Endothelial cell (in vitro differentiated cells): ENCODE measurements at regions not wholly inside any gene's neighbourhood (a gene's known extent, or its start where the extent isn't known, plus 50 kb on each side); places are given as distances from the start of the nearest gene placed in this dataset.

Source experiments
- DNase-seq: peaks from one replicate; pipeline ENCODE4 v3.0.0; 2021; ENCODE audit warnings: low spot score
- H3K27ac Mint-ChIP-seq: one replicate; pipeline ENCODE4 v1.8.0; 2021; ENCODE audit warnings: mixed read lengths, inconsistent platforms; ENCODE audit not compliant: unreplicated experiment
- H3K27me3 Mint-ChIP-seq: one replicate; pipeline ENCODE4 v1.8.0; 2021; ENCODE audit warnings: mild to moderate bottlenecking, moderate library complexity, mixed read lengths, inconsistent platforms; ENCODE audit not compliant: unreplicated experiment
- H3K36me3 Mint-ChIP-seq: one replicate; pipeline ENCODE4 v1.8.0; 2021; ENCODE audit warnings: mild to moderate bottlenecking, low read depth, mixed read lengths, inconsistent platforms; ENCODE audit not compliant: unreplicated experiment
- H3K4me1 Mint-ChIP-seq: one replicate; pipeline ENCODE4 v1.8.0; 2021; ENCODE audit warnings: mild to moderate bottlenecking, mixed read lengths, inconsistent platforms; ENCODE audit not compliant: unreplicated experiment
- H3K4me3 Mint-ChIP-seq: one replicate; pipeline ENCODE4 v1.8.0; 2021; ENCODE audit warnings: mild to moderate bottlenecking, mixed read lengths, inconsistent platforms; ENCODE audit not compliant: unreplicated experiment
- H3K9me3 Mint-ChIP-seq: one replicate; pipeline ENCODE4 v1.8.0; 2021; ENCODE audit warnings: mixed read lengths, inconsistent platforms; ENCODE audit not compliant: unreplicated experiment
- CTCF ChIP-seq: fragments of 200-600 bp; sonication (generic); IDR thresholded peaks from one replicate; pipeline ENCODE4 v1.5.0; 2021; ENCODE audit warnings: antibody characterized with exemption; ENCODE audit not compliant: unreplicated experiment

DNA sequence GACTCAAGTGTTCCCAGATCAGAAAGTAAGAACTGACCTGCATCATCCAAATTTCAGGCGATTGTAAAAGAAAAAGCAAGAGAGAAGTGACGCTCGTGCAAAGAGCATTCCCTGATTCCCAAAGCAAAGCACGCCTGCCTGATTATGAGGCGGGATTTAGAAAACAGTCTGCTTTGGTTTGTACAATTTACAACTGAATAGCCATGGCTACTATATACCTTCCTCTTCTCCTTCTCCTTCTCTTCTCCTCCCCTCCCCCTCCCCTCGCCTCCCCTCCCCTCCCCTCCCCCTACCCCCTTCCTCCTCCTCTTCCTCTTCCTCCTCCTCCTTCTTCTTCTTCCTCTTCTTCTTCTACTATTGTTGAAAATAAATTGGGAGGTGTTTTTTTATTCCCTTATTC is 782.9 kb downstream of the GALR1 start:
- H3K4me3 Mint-ChIP-seq = no peak overlapping the region
- no peaks in the 10 kb centered on the region for H3K4me1 Mint-ChIP-seq
- no peak for DNase-seq
- no peak overlapping the region for H3K27ac Mint-ChIP-seq
- no peak for TF ChIP-seq CTCF
- peaks cover 5% of the 10 kb centered on the region for H3K27me3 Mint-ChIP-seq
- H3K9me3 Mint-ChIP-seq = peaks cover 27% of the 10 kb centered on the region
- peaks cover 4% of the 10 kb centered on the region for H3K36me3 Mint-ChIP-seq

DNA sequence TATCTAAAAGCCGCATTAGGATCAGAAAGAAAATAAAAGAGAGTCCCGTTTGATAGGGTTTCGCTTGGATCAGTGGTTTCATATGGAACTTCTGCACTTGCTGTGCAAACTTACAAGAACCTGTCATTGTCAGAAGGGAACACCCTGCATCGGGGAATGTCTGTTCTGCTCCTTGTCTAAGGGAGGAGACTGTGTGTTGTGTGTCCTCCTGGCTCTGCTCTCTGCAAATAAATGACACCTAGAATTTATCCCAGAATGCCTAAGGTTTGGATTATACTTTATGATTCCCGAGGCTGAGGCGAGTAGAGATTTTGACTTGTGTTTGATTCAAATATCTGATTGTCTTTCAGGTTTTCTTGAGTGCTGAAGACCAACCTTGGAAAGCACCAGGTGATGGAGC is 785.1 kb downstream of the GALR1 start:
- Mint-ChIP-seq H3K36me3 (peaks cover 4% of the 10 kb centered on the region), H3K9me3 (peaks cover 28% of the 10 kb centered on the region), H3K4me3 (no peak overlapping the region)

GRCh38 chr18:78041218-78041617 is 791.6 kb downstream of the GALR1 start:
- Mint-ChIP-seq H3K4me3 (no peak overlapping the region), H3K36me3 (no peaks in the 10 kb centered on the region), H3K4me1 (no peaks in the 10 kb centered on the region), H3K9me3 (peaks cover 28% of the 10 kb centered on the region), H3K27me3 (peaks cover 5% of the 10 kb centered on the region), H3K27ac (no peak overlapping the region)
- no peak for DNase-seq
- no peak for TF ChIP-seq CTCF

More for the DNA sequence above, 785.1 kb downstream of the GALR1 start:
- DNase-seq = no peak
- no peaks in the 10 kb centered on the region for H3K4me1 Mint-ChIP-seq
- peaks cover 5% of the 10 kb centered on the region for H3K27me3 Mint-ChIP-seq
- no peak overlapping the region for H3K27ac Mint-ChIP-seq
- TF ChIP-seq CTCF = no peak

GRCh38 chr18:78046631-78047030 is 797.0 kb downstream of the GALR1 start:
- no peak overlapping the region for H3K4me3 Mint-ChIP-seq
- no peak for TF ChIP-seq CTCF

DNA sequence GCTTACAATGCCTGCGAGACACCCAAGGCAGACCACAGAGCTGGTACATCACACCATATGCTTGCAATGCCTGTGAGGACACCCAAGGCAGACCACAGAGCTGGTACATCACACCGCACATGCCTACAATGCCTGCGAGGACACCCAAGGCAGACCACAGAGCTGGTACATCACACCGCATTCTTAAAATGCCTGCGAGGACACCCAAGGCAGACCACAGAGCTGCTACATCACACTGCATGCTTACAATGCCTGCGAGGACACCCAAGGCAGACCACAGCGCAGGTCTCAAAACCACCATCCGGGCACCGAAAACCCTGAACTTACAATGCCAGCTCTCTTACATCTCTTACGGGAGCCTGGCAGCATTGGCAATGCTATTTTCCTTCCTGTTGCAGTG is 799.6 kb downstream of the GALR1 start:
- no peak for TF ChIP-seq CTCF
- Mint-ChIP-seq H3K9me3 (peaks cover 26% of the 10 kb centered on the region), H3K36me3 (no peaks in the 10 kb centered on the region), H3K4me3 (no peak overlapping the region), H3K27ac (no peak overlapping the region), H3K27me3 (peaks cover 1% of the 10 kb centered on the region), H3K4me1 (no peaks in the 10 kb centered on the region)
- DNase-seq = no peak

More at GRCh38 chr18:78046631-78047030, 797.0 kb downstream of the GALR1 start:
- no peaks in the 10 kb centered on the region for H3K4me1 Mint-ChIP-seq
- H3K36me3 Mint-ChIP-seq = no peaks in the 10 kb centered on the region
- DNase-seq = no peak
- H3K27ac Mint-ChIP-seq = no peak overlapping the region
- H3K27me3 Mint-ChIP-seq = peaks cover 3% of the 10 kb centered on the region
- H3K9me3 Mint-ChIP-seq = peaks cover 25% of the 10 kb centered on the region
